Astrocyte (in vitro differentiated cells and primary cell): ENCODE measurements at regions not wholly inside any gene's neighbourhood (a gene's known extent, or its start where the extent isn't known, plus 50 kb on each side); places are given as distances from the start of the nearest gene placed in this dataset.
A peak's percentile ranks its signal among the peaks of the same experiment; 100 is the strongest.

Experiments
- DNase-seq: peaks from one replicate; pipeline ENCODE4 v3.0.0-alpha.2; 2010; ENCODE audit warnings: low read depth
- FAIRE-seq: peaks from 2 replicates; lab custom pipeline; 2011; peaks lifted over from hg19 to GRCh38; lab: Jason Lieb, UNC
- H2AFZ ChIP-seq: 2 replicates; pipeline ENCODE4 v1.6.0; 2012; ENCODE audit warnings: low read depth, low read length, inconsistent platforms
- H3K27ac ChIP-seq: 2 replicates; pipeline ENCODE4 v1.5.1; 2011; ENCODE audit warnings: low read depth, low read length, inconsistent platforms
- H3K27me3 ChIP-seq: 2 replicates; pipeline ENCODE4 v1.6.0; 2011; ENCODE audit warnings: low read length, inconsistent platforms; ENCODE audit not compliant: insufficient read depth
- H3K36me3 ChIP-seq: 2 replicates; pipeline ENCODE4 v1.5.1; 2011; ENCODE audit warnings: low read length, inconsistent platforms; ENCODE audit not compliant: insufficient read depth
- H3K4me1 ChIP-seq: 2 replicates; pipeline ENCODE4 v1.5.1; 2011; ENCODE audit warnings: low read length, inconsistent platforms; ENCODE audit not compliant: insufficient read depth
- H3K4me2 ChIP-seq: 2 replicates; pipeline ENCODE4 v1.6.0; 2012; ENCODE audit warnings: low read length, inconsistent platforms
- H3K4me3 ChIP-seq: 2 replicates; pipeline ENCODE4 v1.5.1; 2011; ENCODE audit warnings: low read depth, mild to moderate bottlenecking, low read length, inconsistent platforms; ENCODE audit not compliant: insufficient read depth
- H3K79me2 ChIP-seq: 2 replicates; pipeline ENCODE4 v1.6.0; 2012; ENCODE audit warnings: mild to moderate bottlenecking, low read length, inconsistent platforms; ENCODE audit not compliant: insufficient read depth
- H3K9ac ChIP-seq: 2 replicates; pipeline ENCODE4 v1.6.0; 2012; ENCODE audit warnings: mild to moderate bottlenecking, low read length, inconsistent platforms
- H3K9me3 ChIP-seq: 2 replicates; pipeline ENCODE4 v1.5.1; 2012; ENCODE audit warnings: low read depth, mild to moderate bottlenecking, low read length, inconsistent platforms; ENCODE audit not compliant: insufficient read depth
- H4K20me1 ChIP-seq: 2 replicates; pipeline ENCODE4 v1.6.0; 2012; ENCODE audit warnings: low read length, inconsistent platforms; ENCODE audit not compliant: insufficient read depth
- H3K27ac Mint-ChIP-seq: one replicate; pipeline ENCODE4 v1.8.0; 2021; ENCODE audit warnings: mild to moderate bottlenecking, mixed read lengths; ENCODE audit not compliant: unreplicated experiment
- H3K27me3 Mint-ChIP-seq: one replicate; pipeline ENCODE4 v1.8.0; 2021; ENCODE audit warnings: low read depth, mixed read lengths; ENCODE audit not compliant: unreplicated experiment
- H3K36me3 Mint-ChIP-seq: one replicate; pipeline ENCODE4 v1.8.0; 2021; ENCODE audit warnings: low read depth, mixed read lengths; ENCODE audit not compliant: unreplicated experiment
- H3K4me1 Mint-ChIP-seq: one replicate; pipeline ENCODE4 v1.8.0; 2021; ENCODE audit warnings: low read depth, mixed read lengths; ENCODE audit not compliant: unreplicated experiment
- H3K4me3 Mint-ChIP-seq: one replicate; pipeline ENCODE4 v1.8.0; 2021; ENCODE audit warnings: mild to moderate bottlenecking, moderate library complexity, mixed read lengths; ENCODE audit not compliant: unreplicated experiment
- H3K9me3 Mint-ChIP-seq: one replicate; pipeline ENCODE4 v1.8.0; 2021; ENCODE audit warnings: mild to moderate bottlenecking, mixed read lengths; ENCODE audit not compliant: unreplicated experiment
- EZH2 ChIP-seq: IDR thresholded peaks from 2 replicates; pipeline ENCODE4 v1.6.1; 2012; ENCODE audit warnings: mild to moderate bottlenecking, low read length, inconsistent platforms; ENCODE audit not compliant: insufficient read depth
- TF ChIP-seq, protein P1 (sequence below): IDR thresholded peaks from 2 replicates; pipeline ENCODE4 v1.5.1; 2011; ENCODE audit warnings: low read depth, mild to moderate bottlenecking, inconsistent platforms, low read length, moderate library complexity; ENCODE audit not compliant: insufficient read depth

DNA sequence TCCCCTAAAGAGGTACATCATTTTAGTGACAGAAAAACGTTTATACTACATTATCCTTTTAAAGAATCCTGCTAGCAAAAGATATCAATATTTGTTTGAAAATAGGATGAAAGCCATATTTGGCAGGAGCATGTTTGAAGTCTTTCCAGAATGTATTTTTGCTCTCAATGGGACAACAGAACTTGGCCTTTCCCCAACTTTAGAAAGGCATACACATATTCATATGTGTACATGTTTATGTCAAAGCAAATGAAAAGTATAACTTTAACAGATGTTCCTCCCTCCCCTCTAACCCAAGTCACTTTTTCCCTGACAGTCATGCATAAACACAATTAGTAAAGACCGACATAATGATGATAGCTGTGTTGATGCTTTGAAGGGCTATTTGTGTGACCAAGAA is 427.8 kb upstream of the CDH6 start:
- Histone ChIP-seq H3K9me3 (no peaks in the 10 kb centered on the region), H3K4me2 (peak overlapping the region; percentile 45), H3K27ac (no peak overlapping the region), H3K27me3 (no peaks in the 10 kb centered on the region), H3K9ac (no peak overlapping the region), H3K4me3 (no peak overlapping the region), H3K36me3 (no peaks in the 10 kb centered on the region), H4K20me1 (no peaks in the 10 kb centered on the region), H3K4me1 (peaks cover 8% of the 10 kb centered on the region), H2AFZ (no peak overlapping the region), H3K79me2 (no peaks in the 10 kb centered on the region)
- H3K27ac Mint-ChIP-seq = peak overlapping the region; percentile 67
- H3K9me3 Mint-ChIP-seq = no peaks in the 10 kb centered on the region
- no peak for TF ChIP-seq EZH2
- TF ChIP-seq, protein P1, sequence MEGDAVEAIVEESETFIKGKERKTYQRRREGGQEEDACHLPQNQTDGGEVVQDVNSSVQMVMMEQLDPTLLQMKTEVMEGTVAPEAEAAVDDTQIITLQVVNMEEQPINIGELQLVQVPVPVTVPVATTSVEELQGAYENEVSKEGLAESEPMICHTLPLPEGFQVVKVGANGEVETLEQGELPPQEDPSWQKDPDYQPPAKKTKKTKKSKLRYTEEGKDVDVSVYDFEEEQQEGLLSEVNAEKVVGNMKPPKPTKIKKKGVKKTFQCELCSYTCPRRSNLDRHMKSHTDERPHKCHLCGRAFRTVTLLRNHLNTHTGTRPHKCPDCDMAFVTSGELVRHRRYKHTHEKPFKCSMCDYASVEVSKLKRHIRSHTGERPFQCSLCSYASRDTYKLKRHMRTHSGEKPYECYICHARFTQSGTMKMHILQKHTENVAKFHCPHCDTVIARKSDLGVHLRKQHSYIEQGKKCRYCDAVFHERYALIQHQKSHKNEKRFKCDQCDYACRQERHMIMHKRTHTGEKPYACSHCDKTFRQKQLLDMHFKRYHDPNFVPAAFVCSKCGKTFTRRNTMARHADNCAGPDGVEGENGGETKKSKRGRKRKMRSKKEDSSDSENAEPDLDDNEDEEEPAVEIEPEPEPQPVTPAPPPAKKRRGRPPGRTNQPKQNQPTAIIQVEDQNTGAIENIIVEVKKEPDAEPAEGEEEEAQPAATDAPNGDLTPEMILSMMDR = no peak
- DNase-seq = no peak
- no peak for FAIRE-seq
- H3K36me3 Mint-ChIP-seq = peaks cover 2% of the 10 kb centered on the region
- H3K4me3 Mint-ChIP-seq = no peak overlapping the region
- no peaks in the 10 kb centered on the region for H3K27me3 Mint-ChIP-seq
- peaks cover 34% of the 10 kb centered on the region for H3K4me1 Mint-ChIP-seq

DNA sequence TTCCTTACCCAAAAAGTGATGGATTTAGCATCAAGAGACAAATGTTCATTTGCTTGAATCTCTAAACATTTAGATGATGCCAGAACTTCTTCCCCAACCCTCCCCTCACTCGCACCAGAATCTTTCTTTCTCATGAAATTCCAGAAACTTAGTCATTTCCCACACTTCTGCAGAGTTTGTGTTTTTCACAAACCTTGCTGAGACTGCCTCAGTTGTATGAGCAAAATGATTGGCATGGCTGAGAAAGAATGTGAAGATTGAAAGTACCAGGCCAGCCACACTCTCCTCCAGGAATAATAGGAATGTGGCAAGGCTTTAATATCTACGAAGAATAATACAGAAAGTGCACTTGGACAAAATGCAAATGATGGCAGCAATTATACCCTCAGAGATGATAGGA is 428.3 kb upstream of the CDH6 start:
- TF ChIP-seq EZH2 = no peak
- TF ChIP-seq, protein P1 = no peak
- Mint-ChIP-seq H3K4me3 (peak overlapping the region; percentile 72), H3K4me1 (peaks cover 34% of the 10 kb centered on the region), H3K9me3 (no peaks in the 10 kb centered on the region), H3K27ac (peak overlapping the region; percentile 73), H3K36me3 (peaks cover 2% of the 10 kb centered on the region), H3K27me3 (no peaks in the 10 kb centered on the region)
- H3K9ac ChIP-seq = no peak overlapping the region
- H3K27ac ChIP-seq = peak overlapping the region; percentile 44
- no peaks in the 10 kb centered on the region for H4K20me1 ChIP-seq
- H3K4me1 ChIP-seq = peaks cover 8% of the 10 kb centered on the region
- DNase-seq = peak; percentile 73
- no peaks in the 10 kb centered on the region for H3K79me2 ChIP-seq
- H3K36me3 ChIP-seq = no peaks in the 10 kb centered on the region
- H3K4me3 ChIP-seq = no peak overlapping the region
- peak overlapping the region; percentile 45 for H3K4me2 ChIP-seq
- H3K27me3 ChIP-seq = no peaks in the 10 kb centered on the region
- H3K9me3 ChIP-seq = no peaks in the 10 kb centered on the region
- peak; percentile 92 for FAIRE-seq
- H2AFZ ChIP-seq = no peak overlapping the region

DNA sequence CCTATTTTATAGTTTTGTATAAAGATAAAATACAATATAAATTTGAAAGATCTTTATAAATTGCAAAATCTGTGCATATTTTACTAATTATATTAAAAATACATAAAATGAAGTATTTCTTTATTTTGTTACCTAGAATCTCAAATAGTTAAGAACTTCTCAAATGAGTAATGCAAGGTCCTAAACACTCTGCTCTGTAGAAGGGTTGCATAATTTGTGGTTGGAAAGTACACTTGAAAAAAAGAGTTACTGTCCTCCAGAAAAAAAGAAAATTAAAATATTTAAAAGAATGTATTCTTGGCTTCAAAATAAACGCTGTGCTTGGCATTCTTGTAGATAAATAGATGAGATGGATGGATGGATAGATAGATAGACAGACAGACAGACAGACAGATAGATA is 428.8 kb upstream of the CDH6 start:
- Mint-ChIP-seq H3K36me3 (peaks cover 2% of the 10 kb centered on the region), H3K9me3 (no peaks in the 10 kb centered on the region), H3K27me3 (no peaks in the 10 kb centered on the region), H3K27ac (peak overlapping the region; percentile 73), H3K4me1 (peaks cover 34% of the 10 kb centered on the region), H3K4me3 (peak overlapping the region; percentile 72)
- Histone ChIP-seq H3K36me3 (no peaks in the 10 kb centered on the region), H3K4me3 (no peak overlapping the region), H3K9ac (no peak overlapping the region), H4K20me1 (no peaks in the 10 kb centered on the region), H3K9me3 (no peaks in the 10 kb centered on the region), H3K4me1 (peaks cover 8% of the 10 kb centered on the region), H3K27ac (peak overlapping the region; percentile 44), H3K79me2 (no peaks in the 10 kb centered on the region), H2AFZ (no peak overlapping the region), H3K4me2 (peak overlapping the region; percentile 45), H3K27me3 (no peaks in the 10 kb centered on the region)
- FAIRE-seq (no peak), DNase-seq (peak; percentile 49)
- TF ChIP-seq, protein P1 = no peak
- no peak for TF ChIP-seq EZH2
